ENCODE measurements at regions not wholly inside any gene's neighbourhood (a gene's known extent, or its start where the extent isn't known, plus 50 kb on each side); places are given as distances from the start of the nearest gene placed in this dataset.

DNA sequence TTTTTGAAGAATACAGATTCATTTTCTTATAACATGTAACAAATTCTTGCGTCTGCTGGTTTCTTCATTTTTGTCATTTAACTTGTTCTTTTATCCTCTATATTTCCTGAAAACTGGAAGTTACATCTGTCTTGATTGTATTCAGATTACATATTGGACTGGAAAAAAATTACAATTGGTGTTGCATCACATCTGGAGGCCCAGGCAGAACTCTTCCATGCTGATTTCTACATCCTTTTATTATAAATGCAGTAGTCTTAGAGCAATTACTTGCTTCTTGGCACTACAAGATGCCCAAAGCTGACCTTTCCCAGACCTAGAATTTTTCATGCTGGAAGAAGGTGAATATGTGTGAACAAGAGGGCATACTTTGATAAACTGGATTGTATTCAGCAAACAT lies 460.9 kb upstream of the CNTNAP2 start:
- intact Hi-C loops (cut with micrococcal nuclease), result no loop called here
- H3K4me1 ChIP-seq (ENCODE audit: control insufficient read depth, extremely low read depth, insufficient read depth, low read length), result no peaks in the 10 kb centered on the region
- H3K36me3 ChIP-seq (ENCODE audit: control insufficient read depth in 2 of 2, extremely low read depth in 1 of 2, insufficient read depth in 2 of 2, low read length in 2 of 2), result no peaks in the 10 kb centered on the region
- H3K9ac ChIP-seq (replicated peaks; ENCODE audit: extremely low read depth, insufficient read depth, low read length), result no peak overlapping the region
- no peak for TF ChIP-seq FOS (IDR thresholded peaks at IDR 0.05; ENCODE audit: borderline replicate concordance, insufficient read depth, low read length)
- TF ChIP-seq EZH2 (IDR thresholded peaks at IDR 0.05; ENCODE audit: borderline replicate concordance, low read depth, low read length, severe bottlenecking), result no peak
- TF ChIP-seq POLR2AphosphoS5 (IDR thresholded peaks at IDR 0.05; ENCODE audit: insufficient read depth, low read depth, low read length), result no peak
- no peak for TF ChIP-seq JUN (IDR thresholded peaks at IDR 0.05; ENCODE audit: borderline replicate concordance, insufficient read depth, insufficient read length, low read depth)
- TF ChIP-seq, protein P1, sequence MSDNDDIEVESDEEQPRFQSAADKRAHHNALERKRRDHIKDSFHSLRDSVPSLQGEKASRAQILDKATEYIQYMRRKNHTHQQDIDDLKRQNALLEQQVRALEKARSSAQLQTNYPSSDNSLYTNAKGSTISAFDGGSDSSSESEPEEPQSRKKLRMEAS (IDR thresholded peaks at IDR 0.05; ENCODE audit: insufficient read depth, insufficient read length), result no peak
- no peak for TF ChIP-seq MYC (IDR thresholded peaks at IDR 0.05; ENCODE audit: low read depth, low read length)
- TF ChIP-seq GATA2 (IDR thresholded peaks at IDR 0.05; ENCODE audit: insufficient read depth, insufficient read length, low read depth, low read length), result no peak
- TF ChIP-seq, protein P2, sequence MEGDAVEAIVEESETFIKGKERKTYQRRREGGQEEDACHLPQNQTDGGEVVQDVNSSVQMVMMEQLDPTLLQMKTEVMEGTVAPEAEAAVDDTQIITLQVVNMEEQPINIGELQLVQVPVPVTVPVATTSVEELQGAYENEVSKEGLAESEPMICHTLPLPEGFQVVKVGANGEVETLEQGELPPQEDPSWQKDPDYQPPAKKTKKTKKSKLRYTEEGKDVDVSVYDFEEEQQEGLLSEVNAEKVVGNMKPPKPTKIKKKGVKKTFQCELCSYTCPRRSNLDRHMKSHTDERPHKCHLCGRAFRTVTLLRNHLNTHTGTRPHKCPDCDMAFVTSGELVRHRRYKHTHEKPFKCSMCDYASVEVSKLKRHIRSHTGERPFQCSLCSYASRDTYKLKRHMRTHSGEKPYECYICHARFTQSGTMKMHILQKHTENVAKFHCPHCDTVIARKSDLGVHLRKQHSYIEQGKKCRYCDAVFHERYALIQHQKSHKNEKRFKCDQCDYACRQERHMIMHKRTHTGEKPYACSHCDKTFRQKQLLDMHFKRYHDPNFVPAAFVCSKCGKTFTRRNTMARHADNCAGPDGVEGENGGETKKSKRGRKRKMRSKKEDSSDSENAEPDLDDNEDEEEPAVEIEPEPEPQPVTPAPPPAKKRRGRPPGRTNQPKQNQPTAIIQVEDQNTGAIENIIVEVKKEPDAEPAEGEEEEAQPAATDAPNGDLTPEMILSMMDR (IDR thresholded peaks at IDR 0.05; ENCODE audit: extremely low read depth in 1 of 2, insufficient read depth in 1 of 2, low read depth in 1 of 2, low read length in 2 of 2), result no peak
- no peak for TF ChIP-seq POLR2A (IDR thresholded peaks at IDR 0.05; ENCODE audit: low read depth, low read length)
- dilution Hi-C loops (cut with MboI; ENCODE audit: extremely low pct_ligation_motif_present, low sequenced_read_pairs), result no loop called here
- H3K9me1 ChIP-seq (replicated peaks; ENCODE audit: control insufficient read depth, extremely low read depth, insufficient read depth, low read length), result no peaks in the 10 kb centered on the region
- H4K20me1 ChIP-seq (replicated peaks; ENCODE audit: control insufficient read depth, extremely low read depth, insufficient read depth, low read length), result no peaks in the 10 kb centered on the region
- no peak overlapping the region for H2AFZ ChIP-seq (ENCODE audit: low read depth, low read length)
- FAIRE-seq (no peak), DNase-seq (ENCODE audit: low read depth, low spot score) (no peak)
- H3K4me2 ChIP-seq (ENCODE audit: insufficient read depth, low read length), result no peak overlapping the region
- H3K27ac ChIP-seq (ENCODE audit: insufficient read depth, low read depth, low read length), result no peak overlapping the region
- POLR2A ChIA-PET, result no interaction called here
- H3K4me3 ChIP-seq (replicated peaks in 1 of 3; ENCODE audit: insufficient read depth in 1 of 3, low read depth in 1 of 3, low read length in 3 of 3), result no peak overlapping the region
- no peaks in the 10 kb centered on the region for H3K27me3 ChIP-seq (ENCODE audit: control insufficient read depth in 2 of 2, insufficient read depth in 2 of 2, low read length in 2 of 2)
- no peaks in the 10 kb centered on the region for H3K9me3 ChIP-seq (replicated peaks; ENCODE audit: control insufficient read depth, insufficient read depth, low read length)
- CTCF ChIA-PET, result no interaction called here
- no peaks in the 10 kb centered on the region for H3K79me2 ChIP-seq (ENCODE audit: control insufficient read depth, insufficient read depth, low read length)
- BruUV-seq (replicated peaks), result no TSS peak

All from endothelial cell of umbilical vein (primary cell).